ENCODE measurements at regions not wholly inside any gene's neighbourhood (a gene's known extent, or its start where the extent isn't known, plus 50 kb on each side); places are given as distances from the start of the nearest gene placed in this dataset.
"Not testable (repeated sequence)": the region's sequence is repeated elsewhere in the genome, so short reads cannot be mapped to it uniquely, and the experiment has no call there.

GRCh38 chr16:60811051-60811608, 1225.1 kb downstream of the CDH8 start:
- DNase-seq (no peak), ATAC-seq (ENCODE audit: low FRiP score in 2 of 2) (no peak)
- no peak overlapping the region for H3K27ac ChIP-seq
- no peak overlapping the region for H3K4me3 ChIP-seq
- no peaks in the 10 kb centered on the region for H3K27me3 ChIP-seq
- H3K36me3 ChIP-seq = no peaks in the 10 kb centered on the region
- H3K9me3 ChIP-seq = no peaks in the 10 kb centered on the region
- TF ChIP-seq POLR2A (IDR thresholded peaks at IDR 0.05) = no peak
- no peak for TF ChIP-seq CTCF (IDR thresholded peaks at IDR 0.05)
- WGBS, 2 donors = 59 to 66% methylated on average over 6 of the region's 6 CpGs
- H3K4me1 ChIP-seq = no peaks in the 10 kb centered on the region

GRCh38 chr16:60810250-60810649, 1226.0 kb downstream of the CDH8 start:
- Histone ChIP-seq H3K9me3 (no peaks in the 10 kb centered on the region), H3K4me3 (no peak overlapping the region), H3K27me3 (no peaks in the 10 kb centered on the region), H3K27ac (no peak overlapping the region), H3K36me3 (no peaks in the 10 kb centered on the region), H3K4me1 (no peaks in the 10 kb centered on the region)
- no peak for DNase-seq
- TF ChIP-seq POLR2AphosphoS5 (IDR thresholded peaks at IDR 0.05) (no peak), POLR2A (IDR thresholded peaks at IDR 0.05) (no peak)
- no peak for ATAC-seq (ENCODE audit: low FRiP score in 2 of 2)

- no peak overlapping the region for H3K27ac ChIP-seq
- H3K36me3 ChIP-seq = no peaks in the 10 kb centered on the region
- H3K4me3 ChIP-seq = no peak overlapping the region
- WGBS, 2 donors = 69 to 71% methylated on average over 2 of the region's 2 CpGs
- no peaks in the 10 kb centered on the region for H3K4me1 ChIP-seq
- no peaks in the 10 kb centered on the region for H3K9me3 ChIP-seq
- ATAC-seq (ENCODE audit: low FRiP score in 2 of 2) (no peak), DNase-seq (no peak)
- TF ChIP-seq POLR2AphosphoS5 (IDR thresholded peaks at IDR 0.05) (no peak), CTCF (IDR thresholded peaks at IDR 0.05) (no peak), POLR2A (IDR thresholded peaks at IDR 0.05) (no peak), EP300 (IDR thresholded peaks at IDR 0.05) (no peak)
- no peaks in the 10 kb centered on the region for H3K27me3 ChIP-seq
These were observed 1243.8 kb downstream of the CDH8 start for GRCh38 chr16:60792437-60792836.

GRCh38 chr16:60788631-60789030, 1247.6 kb downstream of the CDH8 start:
- H3K9me3 ChIP-seq = no peaks in the 10 kb centered on the region
- H3K36me3 ChIP-seq = no peaks in the 10 kb centered on the region
- DNase-seq (no peak), ATAC-seq (ENCODE audit: low FRiP score in 2 of 2) (no peak)
- H3K4me3 ChIP-seq = no peak overlapping the region
- H3K27ac ChIP-seq = no peak overlapping the region
- H3K4me1 ChIP-seq = no peaks in the 10 kb centered on the region
- H3K27me3 ChIP-seq = no peaks in the 10 kb centered on the region
- no peak for TF ChIP-seq POLR2AphosphoS5 (IDR thresholded peaks at IDR 0.05)
- no peak for TF ChIP-seq EP300 (IDR thresholded peaks at IDR 0.05)
- TF ChIP-seq POLR2A (IDR thresholded peaks at IDR 0.05) = no peak
- no peak for TF ChIP-seq CTCF (IDR thresholded peaks at IDR 0.05)

GRCh38 chr16:60776281-60776680, 1260.0 kb downstream of the CDH8 start:
- H3K27ac ChIP-seq = no peak overlapping the region
- H3K36me3 ChIP-seq = no peaks in the 10 kb centered on the region
- no peak overlapping the region for H3K4me3 ChIP-seq
- TF ChIP-seq EP300 (IDR thresholded peaks at IDR 0.05) (no peak), POLR2A (IDR thresholded peaks at IDR 0.05) (no peak)
- H3K4me1 ChIP-seq = no peaks in the 10 kb centered on the region
- peaks cover 0 to 3% (median under 1%) of the 10 kb centered on the region in 4 donors for H3K9me3 ChIP-seq
- no peak for DNase-seq
- no peaks in the 10 kb centered on the region for H3K27me3 ChIP-seq
- WGBS, 2 donors = 76 to 83% methylated on average over 3 of the region's 3 CpGs
- no peak for ATAC-seq (ENCODE audit: low FRiP score in 2 of 2)

GRCh38 chr16:60771138-60771537, 1265.1 kb downstream of the CDH8 start:
- ATAC-seq (ENCODE audit: low FRiP score in 2 of 2) = no peak
- no peaks in the 10 kb centered on the region for H3K36me3 ChIP-seq
- H3K4me3 ChIP-seq = no peak overlapping the region
- DNase-seq = no peak
- H3K27ac ChIP-seq = no peak overlapping the region
- peaks cover 0 to 12% (median 3%) of the 10 kb centered on the region in 4 donors for H3K9me3 ChIP-seq
- WGBS, 2 donors = 85 to 88% methylated on average over 4 of the region's 4 CpGs
- TF ChIP-seq EP300 (IDR thresholded peaks at IDR 0.05) = no peak
- no peak for TF ChIP-seq CTCF (IDR thresholded peaks at IDR 0.05)
- no peak for TF ChIP-seq POLR2A (IDR thresholded peaks at IDR 0.05)
- TF ChIP-seq POLR2AphosphoS5 (IDR thresholded peaks at IDR 0.05) = no peak
- no peaks in the 10 kb centered on the region for H3K27me3 ChIP-seq
- H3K4me1 ChIP-seq = no peaks in the 10 kb centered on the region

- H3K27ac ChIP-seq; H3K36me3 ChIP-seq; DNase-seq; H3K27me3 ChIP-seq; H3K4me1 ChIP-seq; ATAC-seq (ENCODE audit: low FRiP score in 2 of 2); H3K4me3 ChIP-seq: not testable (repeated sequence)
- H3K9me3 ChIP-seq = peaks cover 0 to 12% (median 3%) of the 10 kb centered on the region in 4 donors
These were observed 1265.9 kb downstream of the CDH8 start for GRCh38 chr16:60770384-60770783.

Data from upper lobe of left lung (tissue), 6 donors.